ENCODE measurements at regions not wholly inside any gene's neighbourhood (a gene's known extent, or its start where the extent isn't known, plus 50 kb on each side); places are given as distances from the start of the nearest gene placed in this dataset.

DNA sequence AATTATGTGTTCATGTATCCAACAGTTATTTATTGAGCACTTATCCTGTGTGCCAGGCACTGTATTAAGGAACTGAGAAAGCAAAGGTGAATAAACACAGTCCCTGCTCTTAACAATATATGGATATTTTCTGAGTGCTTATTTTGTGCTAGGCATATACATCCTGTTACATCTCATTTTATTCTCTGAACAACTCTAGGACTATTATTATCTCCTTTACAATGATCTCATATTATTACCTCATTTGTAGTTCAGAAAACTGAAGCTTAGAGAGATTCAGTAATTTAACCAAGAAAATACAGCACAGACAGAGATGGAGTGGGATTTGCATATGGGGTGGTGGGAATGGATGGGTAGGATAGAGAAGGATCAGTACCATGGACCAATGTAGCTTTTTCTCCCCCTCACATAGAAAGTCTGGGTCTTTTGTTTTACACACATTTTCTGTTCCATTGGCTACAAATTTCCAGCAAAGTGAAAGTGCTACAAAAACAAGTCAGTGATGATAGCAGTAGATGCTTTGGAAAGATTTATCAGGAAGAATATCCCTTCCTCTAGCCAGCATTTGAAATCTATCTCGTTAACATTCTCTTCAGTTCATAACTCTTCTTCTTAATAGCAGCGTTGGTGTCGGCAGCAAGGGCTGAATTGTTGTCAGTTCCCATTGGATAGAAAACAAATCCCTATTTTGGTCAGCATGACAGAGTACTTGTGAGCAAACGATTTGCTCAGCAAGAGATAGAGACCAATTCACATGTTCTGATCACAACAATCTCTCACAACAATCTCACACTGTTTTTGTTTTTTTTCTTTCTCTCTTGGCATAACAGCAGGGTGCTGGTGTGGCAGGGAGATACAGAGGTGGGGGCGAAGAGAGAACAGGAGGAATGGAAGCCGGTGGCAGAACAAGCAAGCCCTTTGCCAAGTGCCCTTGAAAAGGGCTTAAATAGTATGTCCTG, 102.2 kb upstream of the KCTD1 start:
- TF ChIP-seq, protein P1, sequence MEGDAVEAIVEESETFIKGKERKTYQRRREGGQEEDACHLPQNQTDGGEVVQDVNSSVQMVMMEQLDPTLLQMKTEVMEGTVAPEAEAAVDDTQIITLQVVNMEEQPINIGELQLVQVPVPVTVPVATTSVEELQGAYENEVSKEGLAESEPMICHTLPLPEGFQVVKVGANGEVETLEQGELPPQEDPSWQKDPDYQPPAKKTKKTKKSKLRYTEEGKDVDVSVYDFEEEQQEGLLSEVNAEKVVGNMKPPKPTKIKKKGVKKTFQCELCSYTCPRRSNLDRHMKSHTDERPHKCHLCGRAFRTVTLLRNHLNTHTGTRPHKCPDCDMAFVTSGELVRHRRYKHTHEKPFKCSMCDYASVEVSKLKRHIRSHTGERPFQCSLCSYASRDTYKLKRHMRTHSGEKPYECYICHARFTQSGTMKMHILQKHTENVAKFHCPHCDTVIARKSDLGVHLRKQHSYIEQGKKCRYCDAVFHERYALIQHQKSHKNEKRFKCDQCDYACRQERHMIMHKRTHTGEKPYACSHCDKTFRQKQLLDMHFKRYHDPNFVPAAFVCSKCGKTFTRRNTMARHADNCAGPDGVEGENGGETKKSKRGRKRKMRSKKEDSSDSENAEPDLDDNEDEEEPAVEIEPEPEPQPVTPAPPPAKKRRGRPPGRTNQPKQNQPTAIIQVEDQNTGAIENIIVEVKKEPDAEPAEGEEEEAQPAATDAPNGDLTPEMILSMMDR (IDR thresholded peaks at IDR 0.05) = no peak
- TF ChIP-seq POLR2A (IDR thresholded peaks at IDR 0.05) (no peak), POLR2AphosphoS5 (IDR thresholded peaks at IDR 0.05) (no peak), EP300 (IDR thresholded peaks at IDR 0.05) (no peak)

Data from sigmoid colon (tissue), 4 donors.